H9 (cell line): ENCODE measurements at regions not wholly inside any gene's neighbourhood (a gene's known extent, or its start where the extent isn't known, plus 50 kb on each side); places are given as distances from the start of the nearest gene placed in this dataset.

Experiments
- DNase-seq: peaks from one replicate; pipeline ENCODE4 v3.0.0-alpha.2; 2017
- H2AFZ ChIP-seq: one replicate; pipeline ENCODE4 v1.6.1; 2013; ENCODE audit warnings: mild to moderate bottlenecking, low read length, control low read depth, moderate library complexity
- H2AK5ac ChIP-seq: 2 replicates; pipeline ENCODE4 v1.6.1; 2013; ENCODE audit warnings: low read length, control low read depth, mixed read lengths; ENCODE audit not compliant: insufficient read length
- H2BK120ac ChIP-seq: one replicate; pipeline ENCODE4 v1.6.1; 2013; ENCODE audit warnings: low read depth, mild to moderate bottlenecking, low read length, control low read depth, inconsistent platforms; ENCODE audit not compliant: poor library complexity, severe bottlenecking
- H2BK12ac ChIP-seq: 2 replicates; pipeline ENCODE4 v1.6.1; 2013; ENCODE audit warnings: low read length, control low read depth, mixed read lengths, low read depth; ENCODE audit not compliant: insufficient read length
- H2BK15ac ChIP-seq: 2 replicates; pipeline ENCODE4 v1.6.1; 2013; ENCODE audit warnings: low read depth, low read length, control low read depth
- H2BK20ac ChIP-seq: one replicate; pipeline ENCODE4 v1.6.1; 2013; ENCODE audit warnings: low read depth, mild to moderate bottlenecking, low read length, control low read depth, inconsistent platforms; ENCODE audit not compliant: poor library complexity, severe bottlenecking
- H2BK5ac ChIP-seq: 2 replicates; pipeline ENCODE4 v1.6.1; 2013; ENCODE audit warnings: low read length, control low read depth, mixed read lengths; ENCODE audit not compliant: insufficient read length
- H3K14ac ChIP-seq: 2 replicates; pipeline ENCODE4 v1.6.1; 2013; ENCODE audit warnings: low read length, control low read depth; ENCODE audit not compliant: insufficient read depth
- H3K18ac ChIP-seq: 2 replicates; pipeline ENCODE4 v1.6.1; 2013; ENCODE audit warnings: low read depth, mild to moderate bottlenecking, mixed read lengths, low read length, control low read depth; ENCODE audit not compliant: insufficient read length
- H3K23ac ChIP-seq: 2 replicates; pipeline ENCODE4 v1.6.1; 2013; ENCODE audit warnings: low read length, control low read depth, mixed read lengths, low read depth; ENCODE audit not compliant: insufficient read length
- H3K23me2 ChIP-seq: 2 replicates; pipeline ENCODE4 v1.6.1; 2013; ENCODE audit warnings: low read depth, mild to moderate bottlenecking, mixed read lengths, low read length, control low read depth; ENCODE audit not compliant: insufficient read length, poor library complexity, severe bottlenecking
- H3K27ac ChIP-seq: 2 replicates; pipeline ENCODE4 v1.5.1; 2013; ENCODE audit warnings: low read length, control low read depth, mixed read lengths, low read depth; ENCODE audit not compliant: insufficient read length
- H3K27me3 ChIP-seq: 2 replicates; pipeline ENCODE4 v1.6.1; 2013; ENCODE audit warnings: low read length, control low read depth, inconsistent platforms; ENCODE audit not compliant: insufficient read depth
- H3K4ac ChIP-seq: 2 replicates; pipeline ENCODE4 v1.6.1; 2013; ENCODE audit warnings: low read depth, mild to moderate bottlenecking, control low read depth, inconsistent platforms, low read length, moderate library complexity
- H3K4me1 ChIP-seq: 2 replicates; pipeline ENCODE4 v1.6.1; 2013; ENCODE audit warnings: low read length, control low read depth, inconsistent platforms; ENCODE audit not compliant: insufficient read depth
- H3K4me2 ChIP-seq: 2 replicates; pipeline ENCODE4 v1.6.1; 2013; ENCODE audit warnings: low read length, control low read depth, mixed read lengths; ENCODE audit not compliant: insufficient read length, insufficient read depth
- H3K56ac ChIP-seq: 2 replicates; pipeline ENCODE4 v1.6.1; 2013; ENCODE audit warnings: low read depth, mild to moderate bottlenecking, mixed read lengths, low read length, control low read depth; ENCODE audit not compliant: insufficient read length
- H3K79me1 ChIP-seq: 2 replicates; pipeline ENCODE4 v1.6.1; 2013; ENCODE audit warnings: low read depth, mild to moderate bottlenecking, moderate library complexity, low read length, control low read depth, inconsistent platforms; ENCODE audit not compliant: insufficient read depth, poor library complexity, severe bottlenecking
- H3K79me2 ChIP-seq: 2 replicates; pipeline ENCODE4 v1.6.1; 2013; ENCODE audit warnings: low read length, control low read depth, inconsistent platforms; ENCODE audit not compliant: insufficient read depth
- H3K9ac ChIP-seq: 2 replicates; pipeline ENCODE4 v1.6.1; 2013; ENCODE audit warnings: low read length, control low read depth, mixed read lengths; ENCODE audit not compliant: insufficient read length; ENCODE audit errors: extremely low read depth
- H3K9me3 ChIP-seq: one replicate; pipeline ENCODE4 v1.6.1; 2013; ENCODE audit warnings: low read depth, low read length, inconsistent platforms; ENCODE audit not compliant: control insufficient read depth
- H3T11ph ChIP-seq: one replicate; pipeline ENCODE4 v1.6.1; 2013; ENCODE audit warnings: mild to moderate bottlenecking, low read length, control low read depth, inconsistent platforms
- H4K20me1 ChIP-seq: one replicate; pipeline ENCODE4 v1.6.1; 2013; ENCODE audit not compliant: control insufficient read depth, insufficient read length, insufficient read depth
- H4K5ac ChIP-seq: 2 replicates; pipeline ENCODE4 v1.6.1; 2013; ENCODE audit warnings: low read depth, mild to moderate bottlenecking, mixed read lengths, low read length, control low read depth; ENCODE audit not compliant: insufficient read length
- H4K8ac ChIP-seq: replicated peaks from 2 replicates; pipeline ENCODE4 v1.6.1; 2013; ENCODE audit warnings: low read length, control low read depth, mixed read lengths, low read depth; ENCODE audit not compliant: insufficient read length
- H4K91ac ChIP-seq: 2 replicates; pipeline ENCODE4 v1.6.1; 2013; ENCODE audit warnings: low read depth, mild to moderate bottlenecking, moderate library complexity, mixed read lengths, low read length, control low read depth; ENCODE audit not compliant: insufficient read length
- H3K27ac Mint-ChIP-seq, 3 experiments: 2 replicates in 2 of 3; 3 replicates in 1 of 3; pipeline ENCODE4 v1.8.0; 2020 to 2021; ENCODE audit warnings: mixed read lengths in 3 of 3, mild to moderate bottlenecking in 1 of 3, moderate library complexity in 1 of 3
- H3K27me3 Mint-ChIP-seq: 2 replicates; pipeline ENCODE4 v1.8.0; 2021; ENCODE audit warnings: low read depth, mild to moderate bottlenecking, moderate library complexity, mixed read lengths
- H3K36me3 Mint-ChIP-seq, 3 experiments: 2 replicates in 2 of 3; 3 replicates in 1 of 3; pipeline ENCODE4 v1.8.0; 2020 to 2021; ENCODE audit warnings: low read depth in 3 of 3, mixed read lengths in 3 of 3; ENCODE audit not compliant: insufficient read depth in 1 of 3
- H3K4me1 Mint-ChIP-seq, 2 experiments: 2 replicates each; pipeline ENCODE4 v1.8.0; 2020; ENCODE audit warnings: mixed read lengths in 2 of 2
- H3K4me3 Mint-ChIP-seq, 2 experiments: 2 replicates in 1 of 2; 3 replicates in 1 of 2; pipeline ENCODE4 v1.8.0; 2020 to 2021; ENCODE audit warnings: mild to moderate bottlenecking in 2 of 2, mixed read lengths in 2 of 2, moderate library complexity in 1 of 2
- H3K9me3 Mint-ChIP-seq, 2 experiments: 2 replicates in 1 of 2; 3 replicates in 1 of 2; pipeline ENCODE4 v1.8.0; 2020; ENCODE audit warnings: mild to moderate bottlenecking in 2 of 2, mixed read lengths in 2 of 2, moderate library complexity in 1 of 2
- WGBS: extraction: QIAGEN DNeasy Blood & Tissue Kit; methylation state at CpG from one replicate; pipeline ENCODE4 v1.1.7; 2013; ENCODE audit warnings: missing lambda C conversion rate, low lambda C conversion rate, mixed read lengths; ENCODE audit not compliant: insufficient read length; ENCODE audit errors: extremely low coverage; 5-methylcytosine and 5-hydroxymethylcytosine counted together
- TF ChIP-seq, protein P1 (sequence below): fragments of 200-600 bp; sonication (generic); conservative IDR thresholded peaks from 3 replicates; pipeline ENCODE4 v1.8.0; 2021; ENCODE audit warnings: antibody characterized with exemption, mild to moderate bottlenecking

DNA sequence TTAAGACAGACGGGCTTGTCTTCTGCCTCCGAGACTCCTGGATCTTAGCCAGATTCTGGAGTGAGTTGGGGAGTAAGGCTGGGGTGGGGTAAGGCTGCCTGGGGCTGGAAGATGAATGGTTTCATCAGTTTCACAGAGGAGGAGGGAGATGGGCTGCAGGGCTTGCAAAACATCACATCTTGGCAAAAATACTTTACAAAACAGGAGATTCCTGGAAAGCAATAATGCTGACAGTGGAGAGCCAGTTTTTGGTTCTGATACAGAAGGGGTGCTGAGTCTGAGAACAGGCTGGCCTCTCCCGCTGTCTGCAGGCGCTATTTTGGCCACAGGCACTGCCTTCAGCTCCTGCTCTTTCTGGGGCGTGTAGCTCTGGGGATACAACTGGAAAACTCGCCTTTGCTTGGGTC, 83.4 kb upstream of the KCNE2 start:
- no peaks in the 10 kb centered on the region; the same call in 1 of the 2 replicates for H3K27me3 Mint-ChIP-seq
- no peak overlapping the region for H4K5ac ChIP-seq
- H3K23me2 ChIP-seq, result no peaks in the 10 kb centered on the region
- no CpG with 5 or more reads among the region's 6 CpGs for WGBS
- no peaks in the 10 kb centered on the region for H3K79me2 ChIP-seq
- H3K27ac ChIP-seq, result no peak overlapping the region
- no peak overlapping the region for H2BK20ac ChIP-seq
- H3K18ac ChIP-seq, result no peak overlapping the region
- H2BK15ac ChIP-seq, result no peak overlapping the region
- no peak overlapping the region for H3T11ph ChIP-seq
- H3K14ac ChIP-seq, result no peak overlapping the region
- H3K4me2 ChIP-seq, result no peak overlapping the region
- no peak overlapping the region for H4K8ac ChIP-seq
- H2BK120ac ChIP-seq, result no peak overlapping the region
- no peak overlapping the region for H2BK5ac ChIP-seq
- TF ChIP-seq, protein P1, sequence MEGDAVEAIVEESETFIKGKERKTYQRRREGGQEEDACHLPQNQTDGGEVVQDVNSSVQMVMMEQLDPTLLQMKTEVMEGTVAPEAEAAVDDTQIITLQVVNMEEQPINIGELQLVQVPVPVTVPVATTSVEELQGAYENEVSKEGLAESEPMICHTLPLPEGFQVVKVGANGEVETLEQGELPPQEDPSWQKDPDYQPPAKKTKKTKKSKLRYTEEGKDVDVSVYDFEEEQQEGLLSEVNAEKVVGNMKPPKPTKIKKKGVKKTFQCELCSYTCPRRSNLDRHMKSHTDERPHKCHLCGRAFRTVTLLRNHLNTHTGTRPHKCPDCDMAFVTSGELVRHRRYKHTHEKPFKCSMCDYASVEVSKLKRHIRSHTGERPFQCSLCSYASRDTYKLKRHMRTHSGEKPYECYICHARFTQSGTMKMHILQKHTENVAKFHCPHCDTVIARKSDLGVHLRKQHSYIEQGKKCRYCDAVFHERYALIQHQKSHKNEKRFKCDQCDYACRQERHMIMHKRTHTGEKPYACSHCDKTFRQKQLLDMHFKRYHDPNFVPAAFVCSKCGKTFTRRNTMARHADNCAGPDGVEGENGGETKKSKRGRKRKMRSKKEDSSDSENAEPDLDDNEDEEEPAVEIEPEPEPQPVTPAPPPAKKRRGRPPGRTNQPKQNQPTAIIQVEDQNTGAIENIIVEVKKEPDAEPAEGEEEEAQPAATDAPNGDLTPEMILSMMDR, result no peak
- H3K9ac ChIP-seq, result no peak overlapping the region
- peak overlapping the region in 2 of 3 experiments; percentile 33 to 85; a peak in 1 of 7 replicates for H3K27ac Mint-ChIP-seq
- no peaks in the 10 kb centered on the region for H3K9me3 ChIP-seq
- no peaks in the 10 kb centered on the region for H3K4me1 ChIP-seq
- H3K9me3 Mint-ChIP-seq, result no peaks in the 10 kb centered on the region; a peak in 1 of 5 replicates
- H2AFZ ChIP-seq, result no peak overlapping the region
- H3K23ac ChIP-seq, result no peak overlapping the region
- no peaks in the 10 kb centered on the region for H4K20me1 ChIP-seq
- H2BK12ac ChIP-seq, result no peak overlapping the region
- no peaks in the 10 kb centered on the region for H3K27me3 ChIP-seq
- no peaks in the 10 kb centered on the region for H3K4me1 Mint-ChIP-seq
- H3K4ac ChIP-seq, result no peak overlapping the region
- DNase-seq, result no peak
- no peaks in the 10 kb centered on the region for H3K79me1 ChIP-seq
- H2AK5ac ChIP-seq, result no peak overlapping the region
- no peaks in the 10 kb centered on the region for H3K36me3 Mint-ChIP-seq
- no peak overlapping the region for H3K56ac ChIP-seq
- no peak overlapping the region; a peak in 1 of 5 replicates for H3K4me3 Mint-ChIP-seq
- no peak overlapping the region for H4K91ac ChIP-seq
